ENCODE measurements at regions not wholly inside any gene's neighbourhood (a gene's known extent, or its start where the extent isn't known, plus 50 kb on each side); places are given as distances from the start of the nearest gene placed in this dataset.
A peak's percentile ranks its signal among the peaks of the same experiment; 100 is the strongest.

DNA sequence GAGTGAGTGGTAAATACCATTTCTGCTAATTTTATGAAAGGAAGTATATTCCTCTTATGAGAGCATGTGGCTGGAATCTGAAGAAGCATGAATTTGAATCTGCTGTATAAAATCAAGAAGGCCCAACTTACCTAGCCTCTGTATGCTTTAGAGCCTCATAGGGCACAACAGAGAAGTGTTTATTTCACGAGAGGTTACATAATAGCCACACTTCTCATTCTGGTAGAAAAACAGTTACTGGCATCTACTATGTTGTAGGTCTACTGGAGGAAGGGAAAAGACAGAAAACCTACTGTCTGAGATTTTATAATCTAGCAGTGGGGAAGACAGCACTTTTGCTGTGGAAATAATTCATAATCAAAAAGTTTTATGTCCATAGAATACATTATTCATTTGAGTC lies 172.6 kb upstream of the ZNF608 start:
- no peak for DNase-seq (ENCODE audit: low read depth, low spot score)
- no peak overlapping the region for H3K4me3 ChIP-seq (ENCODE audit: insufficient read length, low read depth)
- TF ChIP-seq YY1 (IDR thresholded peaks at IDR 0.05; ENCODE audit: insufficient read depth, insufficient read length) (no peak), SUZ12 (IDR thresholded peaks at IDR 0.05; ENCODE audit: extremely low read depth, insufficient read depth, insufficient read length) (no peak), ZNF274 (IDR thresholded peaks at IDR 0.05; ENCODE audit: low read depth, low read length) (no peak)
- H3K27me3 ChIP-seq (ENCODE audit: insufficient read depth, insufficient read length) = no peaks in the 10 kb centered on the region
- H3K4me1 ChIP-seq (ENCODE audit: insufficient read depth, insufficient read length) = no peaks in the 10 kb centered on the region
- peak overlapping the region; percentile 50 for H3K9ac ChIP-seq (ENCODE audit: insufficient read length, low read depth)
- no peaks in the 10 kb centered on the region for H3K36me3 ChIP-seq (ENCODE audit: insufficient read depth, insufficient read length, low read length)
- no peaks in the 10 kb centered on the region for H3K9me3 ChIP-seq (ENCODE audit: insufficient read depth, low read length)

DNA sequence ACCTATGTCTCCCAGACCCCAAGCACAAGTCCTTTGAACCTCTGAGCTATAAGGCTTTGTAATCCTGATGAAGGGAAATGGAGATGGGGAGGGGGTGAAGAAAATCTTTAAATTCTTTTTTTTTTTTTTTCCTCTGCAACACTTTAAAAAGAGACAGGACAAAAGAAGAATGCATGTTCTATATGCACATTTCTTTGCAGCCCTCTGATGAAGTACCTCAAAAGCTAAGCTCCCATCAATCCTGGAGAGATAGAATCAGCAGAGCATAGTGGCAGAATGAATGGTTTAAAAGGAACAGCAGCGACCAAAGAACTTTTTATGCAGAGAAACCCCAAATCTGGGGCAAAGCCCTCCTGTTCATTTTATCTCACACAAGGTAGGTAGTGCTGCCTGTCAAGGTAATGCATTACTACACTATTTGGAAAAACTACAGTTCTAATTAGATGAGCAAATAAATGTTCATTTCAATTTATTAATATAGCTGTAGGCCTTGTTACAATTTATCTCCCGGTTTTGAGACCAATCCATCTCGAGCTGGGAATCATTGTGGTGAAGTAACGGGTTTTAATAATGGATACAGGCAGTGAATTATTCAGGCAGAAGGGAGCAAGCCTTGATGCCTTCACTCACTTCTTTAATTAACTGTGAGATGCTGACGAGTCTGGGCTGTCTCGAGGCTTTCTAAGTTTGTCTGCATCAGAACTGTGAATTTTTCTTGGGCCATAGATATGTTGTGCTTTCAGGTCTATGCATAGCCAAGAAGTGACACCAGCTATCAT lies 173.5 kb upstream of the ZNF608 start:
- Histone ChIP-seq H3K9ac (ENCODE audit: insufficient read length, low read depth) (peak overlapping the region; percentile 13), H3K27me3 (ENCODE audit: insufficient read depth, insufficient read length) (no peaks in the 10 kb centered on the region), H3K9me3 (ENCODE audit: insufficient read depth, low read length) (0 out of 2 replicates have a peak, but pooled peaks cover 3% of the 10 kb centered on the region), H3K36me3 (ENCODE audit: insufficient read depth, insufficient read length, low read length) (no peaks in the 10 kb centered on the region), H3K4me3 (ENCODE audit: insufficient read length, low read depth) (no peak overlapping the region), H3K4me1 (ENCODE audit: insufficient read depth, insufficient read length) (no peaks in the 10 kb centered on the region)
- DNase-seq (ENCODE audit: low read depth, low spot score) = no peak
- no peak for TF ChIP-seq SUZ12 (IDR thresholded peaks at IDR 0.05; ENCODE audit: extremely low read depth, insufficient read depth, insufficient read length)
- TF ChIP-seq YY1 (IDR thresholded peaks at IDR 0.05; ENCODE audit: insufficient read depth, insufficient read length) = no peak
- TF ChIP-seq ZNF274 (IDR thresholded peaks at IDR 0.05; ENCODE audit: low read depth, low read length) = no peak

DNA sequence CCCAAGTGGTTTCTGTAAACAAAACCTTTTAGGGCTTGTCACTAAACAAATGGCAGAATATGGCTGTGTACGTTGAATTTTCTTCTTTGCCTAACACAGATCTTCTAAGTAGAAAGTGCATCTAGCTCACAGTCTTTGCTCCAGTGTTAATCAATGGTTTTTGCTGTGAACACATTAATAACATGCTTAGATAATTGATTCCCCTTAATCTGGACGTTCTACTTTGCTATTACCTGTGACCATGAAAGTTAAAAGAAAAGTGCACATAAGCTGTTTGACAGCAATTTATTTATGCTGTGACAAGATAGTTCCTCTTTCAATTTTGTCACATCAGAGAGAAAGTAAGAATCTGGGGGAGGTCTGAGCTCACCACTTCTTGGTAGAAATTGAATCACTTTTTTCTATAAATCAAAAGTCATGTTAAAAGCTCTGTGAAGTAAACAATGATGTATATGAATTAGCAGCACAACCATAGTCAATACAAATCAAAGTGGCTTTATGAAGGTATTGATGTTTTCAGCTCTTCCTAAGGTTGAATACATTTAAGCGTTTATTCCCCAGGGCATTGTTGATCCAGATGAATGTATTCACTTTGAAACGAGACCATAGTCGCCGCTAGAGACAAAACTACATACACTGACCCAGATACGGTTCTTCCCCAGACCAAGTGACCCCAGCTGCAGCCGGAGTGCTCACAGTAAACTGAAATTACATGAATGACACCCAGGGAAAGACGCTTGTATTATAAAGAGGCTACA lies 174.6 kb upstream of the ZNF608 start:
- no peaks in the 10 kb centered on the region for H3K27me3 ChIP-seq (ENCODE audit: insufficient read depth, insufficient read length)
- H3K4me1 ChIP-seq (ENCODE audit: insufficient read depth, insufficient read length) = no peaks in the 10 kb centered on the region
- TF ChIP-seq ZNF274 (IDR thresholded peaks at IDR 0.05; ENCODE audit: low read depth, low read length) = no peak
- TF ChIP-seq YY1 (IDR thresholded peaks at IDR 0.05; ENCODE audit: insufficient read depth, insufficient read length) = no peak
- TF ChIP-seq SUZ12 (IDR thresholded peaks at IDR 0.05; ENCODE audit: extremely low read depth, insufficient read depth, insufficient read length) = no peak

DNA sequence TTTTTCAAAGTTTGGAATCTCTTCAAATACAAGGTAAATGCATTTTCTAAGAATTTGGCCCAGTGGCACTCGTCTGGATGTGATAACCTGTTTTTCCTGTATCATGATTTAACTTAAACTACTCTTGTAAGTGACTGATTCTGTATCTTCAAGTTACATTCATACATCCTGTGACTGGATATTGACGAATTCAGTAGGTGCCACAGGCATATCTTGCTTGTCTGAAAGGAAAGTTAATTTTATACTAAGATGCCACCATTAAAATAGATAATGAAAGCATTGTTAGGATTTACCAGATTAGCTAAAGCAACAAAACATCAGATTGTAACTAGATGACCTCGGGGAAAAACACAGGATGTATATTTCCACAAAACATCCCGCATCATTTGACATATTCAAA lies 175.3 kb upstream of the ZNF608 start:
- H3K27me3 ChIP-seq (ENCODE audit: insufficient read depth, insufficient read length) = no peaks in the 10 kb centered on the region
- no peaks in the 10 kb centered on the region for H3K36me3 ChIP-seq (ENCODE audit: insufficient read depth, insufficient read length, low read length)
- H3K9me3 ChIP-seq (ENCODE audit: insufficient read depth, low read length) = 0 out of 2 replicates have a peak, but pooled peaks cover 4% of the 10 kb centered on the region
- TF ChIP-seq SUZ12 (IDR thresholded peaks at IDR 0.05; ENCODE audit: extremely low read depth, insufficient read depth, insufficient read length) (no peak), YY1 (IDR thresholded peaks at IDR 0.05; ENCODE audit: insufficient read depth, insufficient read length) (no peak), ZNF274 (IDR thresholded peaks at IDR 0.05; ENCODE audit: low read depth, low read length) (no peak)
- H3K4me1 ChIP-seq (ENCODE audit: insufficient read depth, insufficient read length) = no peaks in the 10 kb centered on the region
- H3K4me3 ChIP-seq (ENCODE audit: insufficient read length, low read depth) = no peak overlapping the region
- no peak for DNase-seq (ENCODE audit: low read depth, low spot score)
- no peak overlapping the region for H3K9ac ChIP-seq (ENCODE audit: insufficient read length, low read depth)

More for the DNA sequence above, 174.6 kb upstream of the ZNF608 start:
- H3K9me3 ChIP-seq (ENCODE audit: insufficient read depth, low read length) = 0 out of 2 replicates have a peak, but pooled peaks cover 4% of the 10 kb centered on the region
- H3K9ac ChIP-seq (ENCODE audit: insufficient read length, low read depth) = no peak overlapping the region
- DNase-seq (ENCODE audit: low read depth, low spot score) = no peak
- H3K36me3 ChIP-seq (ENCODE audit: insufficient read depth, insufficient read length, low read length) = no peaks in the 10 kb centered on the region
- H3K4me3 ChIP-seq (ENCODE audit: insufficient read length, low read depth) = no peak overlapping the region

DNA sequence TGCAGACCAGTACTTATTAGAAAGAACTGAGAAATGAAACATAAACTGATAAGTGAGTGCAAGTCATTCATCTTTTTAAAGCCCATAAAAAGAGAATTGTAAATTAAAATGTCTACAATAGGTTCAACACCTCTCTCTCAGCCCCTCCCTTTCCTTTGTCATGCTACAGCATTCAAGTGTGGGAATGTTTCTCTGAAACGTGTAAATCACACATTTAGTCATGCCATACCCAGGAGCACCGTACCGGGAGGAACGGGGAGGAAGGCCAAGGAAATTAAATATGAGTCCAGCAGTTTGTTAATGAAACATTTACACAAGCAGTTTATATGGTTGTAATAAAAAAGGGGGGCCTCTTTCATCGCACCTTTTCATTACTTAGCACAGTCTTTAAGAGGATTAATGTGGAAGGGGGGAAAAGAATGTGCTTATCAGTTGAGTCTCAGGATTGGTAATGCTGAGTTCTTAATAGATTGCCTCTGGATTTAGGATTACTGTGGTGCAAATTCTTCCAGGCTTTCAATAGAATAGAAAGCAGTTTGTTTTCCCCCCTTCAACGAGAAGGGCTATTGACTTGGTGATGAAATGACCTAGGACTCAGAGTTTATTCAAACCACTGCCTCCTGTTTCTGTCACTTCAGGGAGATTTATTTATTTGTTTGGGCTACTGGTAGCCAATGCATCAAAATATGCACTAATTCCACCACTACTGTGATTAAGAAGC lies 176.0 kb upstream of the ZNF608 start:
- H3K27me3 ChIP-seq (ENCODE audit: insufficient read depth, insufficient read length) = no peaks in the 10 kb centered on the region
- no peak overlapping the region for H3K4me3 ChIP-seq (ENCODE audit: insufficient read length, low read depth)
- no peaks in the 10 kb centered on the region for H3K36me3 ChIP-seq (ENCODE audit: insufficient read depth, insufficient read length, low read length)
- no peak overlapping the region for H3K9ac ChIP-seq (ENCODE audit: insufficient read length, low read depth)
- 0 out of 2 replicates have a peak, but pooled peaks cover 4% of the 10 kb centered on the region for H3K9me3 ChIP-seq (ENCODE audit: insufficient read depth, low read length)
- TF ChIP-seq ZNF274 (IDR thresholded peaks at IDR 0.05; ENCODE audit: low read depth, low read length) = no peak
- no peak for TF ChIP-seq YY1 (IDR thresholded peaks at IDR 0.05; ENCODE audit: insufficient read depth, insufficient read length)
- no peak for TF ChIP-seq SUZ12 (IDR thresholded peaks at IDR 0.05; ENCODE audit: extremely low read depth, insufficient read depth, insufficient read length)
- H3K4me1 ChIP-seq (ENCODE audit: insufficient read depth, insufficient read length) = no peaks in the 10 kb centered on the region
- DNase-seq (ENCODE audit: low read depth, low spot score) = no peak

DNA sequence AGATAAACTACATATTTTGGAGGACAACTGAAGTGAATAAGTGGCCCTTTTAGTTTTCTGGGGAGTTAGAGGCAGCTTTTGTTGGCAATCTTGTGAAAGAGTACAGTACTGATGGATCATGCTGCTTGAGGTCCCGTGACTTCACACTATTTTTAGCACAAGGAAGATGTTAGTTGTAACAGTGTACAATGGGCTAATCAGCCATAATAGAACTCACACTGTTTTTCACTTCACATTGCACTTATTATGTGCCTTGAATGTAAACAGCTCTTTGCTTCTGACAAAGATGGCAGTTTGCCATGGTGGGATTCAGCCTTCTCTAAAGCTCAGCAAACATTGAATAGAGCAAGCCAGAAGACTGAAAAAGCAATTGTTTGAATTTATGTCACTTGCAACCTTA lies 176.7 kb upstream of the ZNF608 start:
- H3K4me1 ChIP-seq (ENCODE audit: insufficient read depth, insufficient read length) = no peaks in the 10 kb centered on the region
- DNase-seq (ENCODE audit: low read depth, low spot score) = no peak
- H3K4me3 ChIP-seq (ENCODE audit: insufficient read length, low read depth) = no peak overlapping the region
- TF ChIP-seq ZNF274 (IDR thresholded peaks at IDR 0.05; ENCODE audit: low read depth, low read length) (no peak), YY1 (IDR thresholded peaks at IDR 0.05; ENCODE audit: insufficient read depth, insufficient read length) (no peak), SUZ12 (IDR thresholded peaks at IDR 0.05; ENCODE audit: extremely low read depth, insufficient read depth, insufficient read length) (no peak)
- H3K9ac ChIP-seq (ENCODE audit: insufficient read length, low read depth) = no peak overlapping the region
- no peaks in the 10 kb centered on the region for H3K27me3 ChIP-seq (ENCODE audit: insufficient read depth, insufficient read length)
- H3K9me3 ChIP-seq (ENCODE audit: insufficient read depth, low read length) = 0 out of 2 replicates have a peak, but pooled peaks cover 4% of the 10 kb centered on the region
- no peaks in the 10 kb centered on the region for H3K36me3 ChIP-seq (ENCODE audit: insufficient read depth, insufficient read length, low read length)
